Activated CD8-positive, alpha-beta memory T cell treated with anti-CD3 and anti-CD28 coated beads for 1 hour (primary cell): ENCODE measurements at regions not wholly inside any gene's neighbourhood (a gene's known extent, or its start where the extent isn't known, plus 50 kb on each side); places are given as distances from the start of the nearest gene placed in this dataset.

ENCODE experiments used
- DNase-seq, 2 donors: peaks; one replicate each; pipeline ENCODE4 v3.0.0-alpha.2; 2020; ENCODE audit warnings: low read depth in 1 of 2; ENCODE audit errors: extremely low read depth in 1 of 2

GRCh38 chr10:14468023-14468441, 137.3 kb upstream of the FRMD4A start:
- DNase-seq: no peak

- DNase-seq: no peak
These were observed 135.5 kb upstream of the FRMD4A start for GRCh38 chr10:14466257-14466656.

GRCh38 chr10:14460447-14460846, 129.7 kb upstream of the FRMD4A start:
- no peak for DNase-seq

- no peak for DNase-seq
These were observed 128.9 kb upstream of the FRMD4A start for GRCh38 chr10:14459665-14460064.

- no peak for DNase-seq
These were observed 126.1 kb upstream of the FRMD4A start for GRCh38 chr10:14456870-14457266.

DNA sequence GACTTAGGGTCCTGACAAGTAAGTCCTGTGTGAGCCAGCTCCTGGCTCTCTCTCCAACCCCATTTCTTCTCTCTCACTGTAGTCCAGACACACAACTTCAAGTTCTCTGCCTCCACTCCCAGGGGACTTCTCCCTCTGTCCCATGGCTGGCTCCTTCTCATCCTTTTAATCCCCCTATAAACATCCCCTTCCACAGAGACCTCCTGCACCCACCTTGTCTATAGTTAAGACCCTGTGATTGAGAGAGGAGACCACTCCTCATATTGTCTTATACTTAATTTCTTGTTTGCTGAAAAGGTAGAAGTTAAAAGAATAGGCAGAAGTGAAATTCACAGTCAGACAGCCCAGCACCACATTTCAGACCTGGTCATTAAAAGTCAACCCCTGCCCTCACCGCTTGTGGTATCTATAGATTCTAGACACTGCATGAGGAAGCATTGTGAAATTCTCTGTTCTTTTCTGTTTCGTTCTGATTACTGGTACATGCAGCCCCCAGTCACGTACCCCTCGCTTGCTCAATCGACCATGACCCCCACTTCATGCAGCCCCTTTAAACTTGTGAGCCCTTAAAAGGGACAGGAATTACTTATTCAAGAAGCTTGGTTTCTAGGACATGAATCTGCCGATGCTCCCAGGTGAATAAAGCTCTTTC, 125.6 kb upstream of the FRMD4A start:
- no peak for DNase-seq

GRCh38 chr10:14454629-14455028, 123.9 kb upstream of the FRMD4A start:
- DNase-seq: no peak

DNA sequence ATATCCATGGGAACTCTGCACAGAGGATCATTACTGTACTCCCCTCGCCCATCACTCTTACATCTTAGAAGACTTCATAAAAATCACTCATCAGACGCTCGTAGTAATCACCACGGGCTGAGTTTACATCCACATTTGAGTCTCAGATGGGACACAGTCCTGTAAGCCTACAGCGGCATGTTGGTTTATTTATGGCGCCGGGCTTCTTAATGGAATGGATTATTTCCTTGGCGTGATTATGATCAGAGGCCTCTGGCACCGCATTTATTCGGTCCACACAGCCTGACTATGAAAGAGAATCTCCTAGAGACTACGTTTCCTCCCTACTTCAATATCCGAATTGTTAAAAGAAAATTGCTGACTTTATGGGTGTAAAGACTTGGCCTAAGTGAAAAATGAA, 123.5 kb upstream of the FRMD4A start:
- no peak for DNase-seq

DNA sequence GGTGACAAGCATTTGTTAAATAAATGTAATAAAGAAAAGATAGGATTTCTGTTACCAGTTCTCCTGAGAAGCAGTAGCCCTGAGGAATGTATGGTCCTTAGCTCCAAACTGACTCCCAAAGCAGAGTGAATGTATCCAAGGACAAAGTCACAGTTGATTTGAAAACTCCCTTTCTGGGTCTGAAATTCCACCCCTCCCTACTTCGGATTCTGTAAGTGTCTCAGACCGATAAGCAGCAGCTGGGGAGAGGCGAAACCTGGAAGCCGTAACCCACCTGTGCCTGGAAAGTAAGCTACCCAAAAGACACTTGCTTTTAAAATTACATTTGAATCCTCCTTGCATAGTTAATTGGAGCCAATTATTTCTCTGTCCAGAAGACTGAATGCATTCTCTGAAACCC, 122.9 kb upstream of the FRMD4A start:
- DNase-seq: no peak

GRCh38 chr10:14451341-14451740, 120.6 kb upstream of the FRMD4A start:
- DNase-seq: no peak

- DNase-seq: no peak
These were observed 119.3 kb upstream of the FRMD4A start for GRCh38 chr10:14450041-14450491.

DNA sequence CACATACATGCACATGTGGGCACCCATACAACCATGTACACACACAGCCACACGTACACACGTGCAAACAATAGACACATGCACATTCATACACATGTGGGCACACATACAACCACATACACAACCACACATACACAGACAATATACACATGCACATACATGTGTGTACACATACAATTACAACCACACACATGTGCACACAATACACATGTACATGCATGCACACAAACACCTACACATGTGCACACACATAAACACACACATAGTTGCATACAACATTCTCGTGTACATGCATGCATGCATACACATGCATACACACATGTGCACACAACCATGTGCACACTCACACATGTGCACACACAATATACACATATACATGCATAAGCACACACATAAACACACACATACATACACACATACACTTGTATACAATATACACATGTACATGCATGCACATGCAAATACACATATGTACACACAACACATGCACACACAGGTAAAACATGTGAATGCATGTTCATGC, 118.6 kb upstream of the FRMD4A start:
- DNase-seq: no peak

- DNase-seq: no peak
These were observed 117.7 kb upstream of the FRMD4A start for GRCh38 chr10:14448197-14448990.

GRCh38 chr10:14447094-14447839, 116.5 kb upstream of the FRMD4A start:
- DNase-seq: no peak

GRCh38 chr10:14439451-14440259, 108.9 kb upstream of the FRMD4A start:
- no peak for DNase-seq

- no peak for DNase-seq
These were observed 107.9 kb upstream of the FRMD4A start for GRCh38 chr10:14438576-14438975.

- DNase-seq: no peak
These were observed 107.3 kb upstream of the FRMD4A start for GRCh38 chr10:14438057-14438456.

DNA sequence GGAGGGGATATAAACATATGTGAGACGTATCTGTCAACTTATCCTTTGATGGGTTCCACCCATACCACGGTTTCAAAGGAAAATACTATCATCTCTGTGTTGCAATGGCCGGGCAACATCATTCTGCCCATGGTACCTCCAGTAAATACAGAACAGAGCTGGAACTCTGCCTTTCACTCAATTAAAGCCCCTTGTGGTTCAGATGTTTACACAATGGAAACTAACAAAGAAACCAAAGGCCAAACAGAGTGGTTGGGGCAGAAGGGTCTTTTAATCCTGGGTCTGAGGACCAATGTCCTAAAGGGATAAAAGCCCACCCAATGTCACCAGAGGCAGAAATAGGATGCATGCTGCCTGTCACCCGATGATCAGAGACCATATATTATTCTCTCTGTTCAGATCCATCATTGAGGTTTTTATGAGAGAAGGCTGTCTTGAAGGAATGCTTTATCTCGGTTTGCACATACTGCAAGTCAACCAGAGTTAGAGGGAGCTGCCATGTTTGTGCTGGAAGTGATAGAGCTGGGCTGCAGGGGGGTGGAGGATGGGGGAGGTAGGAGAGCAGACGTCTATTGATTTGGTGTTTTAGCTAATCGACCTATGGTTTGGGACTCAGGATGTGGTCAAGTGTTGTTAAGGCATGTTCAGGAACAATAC, 105.4 kb upstream of the FRMD4A start:
- DNase-seq: no peak

DNA sequence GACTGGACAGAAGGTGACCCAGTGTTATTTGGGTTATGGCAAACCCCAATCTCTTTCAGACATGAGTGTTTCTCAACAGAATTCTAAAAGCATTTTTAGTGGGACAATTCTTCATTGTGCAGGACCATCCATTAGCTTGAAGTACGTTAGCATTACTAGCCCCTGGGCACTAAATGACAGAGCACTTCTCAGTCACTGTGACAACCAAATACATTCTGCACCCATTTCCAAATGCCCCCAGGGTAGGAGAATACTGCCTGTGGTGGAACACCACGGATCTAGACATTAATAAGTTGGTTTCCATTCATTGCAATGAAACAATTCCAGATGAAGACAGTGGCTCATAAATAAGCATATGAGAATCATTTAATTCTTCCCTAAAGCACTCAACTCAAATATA, 102.4 kb upstream of the FRMD4A start:
- DNase-seq: no peak

DNA sequence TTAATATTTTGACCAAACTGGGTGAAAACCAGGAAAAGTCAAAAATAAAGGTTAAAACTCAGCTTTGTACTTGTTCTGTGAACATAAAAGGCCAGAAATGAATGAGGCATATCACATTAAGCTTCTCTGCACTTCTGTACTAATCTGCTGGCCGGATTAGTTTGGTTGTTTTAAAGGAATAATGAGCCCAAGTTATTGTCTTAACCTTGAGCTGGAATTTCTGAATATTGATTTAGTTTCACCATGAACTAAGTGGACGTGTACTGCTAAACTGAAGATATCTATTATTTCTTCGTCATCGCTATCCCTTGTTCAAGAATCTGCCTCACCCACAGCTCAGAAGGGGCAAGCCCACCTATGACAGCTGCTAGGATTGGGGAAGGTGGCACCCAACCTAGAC, 101.1 kb upstream of the FRMD4A start:
- no peak for DNase-seq
